ENCODE measurements at regions not wholly inside any gene's neighbourhood (a gene's known extent, or its start where the extent isn't known, plus 50 kb on each side); places are given as distances from the start of the nearest gene placed in this dataset.

DNA sequence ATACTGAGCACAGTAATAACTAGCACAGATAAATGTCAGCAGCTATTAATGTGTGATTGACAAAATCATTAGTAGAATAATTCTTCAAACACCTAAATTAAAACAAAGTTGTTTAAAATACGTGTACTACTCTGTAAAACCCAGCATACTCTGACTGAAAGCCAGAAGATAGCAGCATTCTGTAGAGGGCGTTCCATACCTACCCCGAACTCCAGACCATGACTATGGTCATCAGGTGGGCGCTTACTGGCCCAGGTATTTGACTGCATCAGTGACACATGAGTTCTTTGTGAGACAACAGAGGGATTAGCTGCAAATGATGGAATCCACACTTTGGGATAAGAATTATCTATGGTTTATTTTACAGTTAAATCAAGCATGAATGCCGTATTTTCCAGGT, 139.7 kb upstream of the POGK start:
- Mint-ChIP-seq H3K4me3 (no peak overlapping the region), H3K36me3 (ENCODE audit: low read depth) (no peaks in the 10 kb centered on the region), H3K4me1 (no peaks in the 10 kb centered on the region), H3K27me3 (ENCODE audit: low read depth, poor library complexity) (no peaks in the 10 kb centered on the region), H3K27ac (no peak overlapping the region), H3K9me3 (no peaks in the 10 kb centered on the region)
- TF ChIP-seq, protein P1, sequence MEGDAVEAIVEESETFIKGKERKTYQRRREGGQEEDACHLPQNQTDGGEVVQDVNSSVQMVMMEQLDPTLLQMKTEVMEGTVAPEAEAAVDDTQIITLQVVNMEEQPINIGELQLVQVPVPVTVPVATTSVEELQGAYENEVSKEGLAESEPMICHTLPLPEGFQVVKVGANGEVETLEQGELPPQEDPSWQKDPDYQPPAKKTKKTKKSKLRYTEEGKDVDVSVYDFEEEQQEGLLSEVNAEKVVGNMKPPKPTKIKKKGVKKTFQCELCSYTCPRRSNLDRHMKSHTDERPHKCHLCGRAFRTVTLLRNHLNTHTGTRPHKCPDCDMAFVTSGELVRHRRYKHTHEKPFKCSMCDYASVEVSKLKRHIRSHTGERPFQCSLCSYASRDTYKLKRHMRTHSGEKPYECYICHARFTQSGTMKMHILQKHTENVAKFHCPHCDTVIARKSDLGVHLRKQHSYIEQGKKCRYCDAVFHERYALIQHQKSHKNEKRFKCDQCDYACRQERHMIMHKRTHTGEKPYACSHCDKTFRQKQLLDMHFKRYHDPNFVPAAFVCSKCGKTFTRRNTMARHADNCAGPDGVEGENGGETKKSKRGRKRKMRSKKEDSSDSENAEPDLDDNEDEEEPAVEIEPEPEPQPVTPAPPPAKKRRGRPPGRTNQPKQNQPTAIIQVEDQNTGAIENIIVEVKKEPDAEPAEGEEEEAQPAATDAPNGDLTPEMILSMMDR (IDR thresholded peaks at IDR 0.05): no peak
- DNase-seq: no peak

DNA sequence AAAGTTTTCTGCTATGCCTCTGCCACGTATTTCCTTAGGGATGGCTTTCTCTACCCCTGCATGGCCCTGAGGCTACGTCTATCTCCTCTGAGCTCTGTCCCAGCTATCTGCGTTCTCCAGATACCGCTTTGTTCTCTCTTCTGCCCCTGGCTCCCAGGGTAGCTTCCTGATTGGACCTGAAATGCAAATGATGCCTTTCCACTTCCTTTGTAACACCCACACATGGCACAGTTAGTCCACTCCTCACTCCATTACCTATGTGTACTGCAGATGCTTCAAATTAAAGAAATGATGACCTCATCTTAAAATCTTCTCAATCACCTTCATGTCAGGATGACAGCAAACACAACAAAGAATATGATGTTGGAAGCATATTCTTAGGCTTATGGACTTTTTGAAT, 138.6 kb upstream of the POGK start:
- Mint-ChIP-seq H3K27ac (no peak overlapping the region), H3K4me1 (no peaks in the 10 kb centered on the region), H3K27me3 (ENCODE audit: low read depth, poor library complexity) (no peaks in the 10 kb centered on the region), H3K9me3 (no peaks in the 10 kb centered on the region), H3K4me3 (no peak overlapping the region), H3K36me3 (ENCODE audit: low read depth) (no peaks in the 10 kb centered on the region)
- no peak for DNase-seq
- TF ChIP-seq, protein P1 (IDR thresholded peaks at IDR 0.05): no peak

DNA sequence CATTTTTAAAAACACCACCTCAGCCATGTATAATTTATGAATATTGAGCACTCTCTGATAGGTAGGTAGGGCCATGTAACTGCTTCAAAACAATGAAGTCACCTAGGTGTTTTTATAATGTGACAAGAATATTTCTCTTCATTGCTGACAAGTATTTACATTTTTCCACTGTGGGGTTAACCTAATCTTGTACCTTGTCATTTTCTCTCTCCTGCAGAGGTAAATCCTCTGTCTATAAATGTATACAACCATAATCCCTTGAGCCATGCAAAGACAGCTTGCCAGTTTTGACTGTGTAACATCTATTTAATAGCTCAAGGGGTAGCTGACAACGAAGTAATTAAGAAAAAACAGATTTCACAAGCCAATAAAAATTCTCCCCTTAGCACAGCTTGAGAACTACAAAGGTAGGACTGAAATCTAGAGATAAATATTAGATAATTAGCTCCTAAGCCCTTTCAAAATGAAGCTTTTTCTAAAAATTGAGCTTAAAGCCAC, 137.6 kb upstream of the POGK start:
- Mint-ChIP-seq H3K4me1 (no peaks in the 10 kb centered on the region), H3K4me3 (no peak overlapping the region), H3K27me3 (ENCODE audit: low read depth, poor library complexity) (no peaks in the 10 kb centered on the region), H3K36me3 (ENCODE audit: low read depth) (no peaks in the 10 kb centered on the region), H3K27ac (no peak overlapping the region), H3K9me3 (no peaks in the 10 kb centered on the region)
- no peak for DNase-seq
- TF ChIP-seq, protein P1 (IDR thresholded peaks at IDR 0.05): no peak

DNA sequence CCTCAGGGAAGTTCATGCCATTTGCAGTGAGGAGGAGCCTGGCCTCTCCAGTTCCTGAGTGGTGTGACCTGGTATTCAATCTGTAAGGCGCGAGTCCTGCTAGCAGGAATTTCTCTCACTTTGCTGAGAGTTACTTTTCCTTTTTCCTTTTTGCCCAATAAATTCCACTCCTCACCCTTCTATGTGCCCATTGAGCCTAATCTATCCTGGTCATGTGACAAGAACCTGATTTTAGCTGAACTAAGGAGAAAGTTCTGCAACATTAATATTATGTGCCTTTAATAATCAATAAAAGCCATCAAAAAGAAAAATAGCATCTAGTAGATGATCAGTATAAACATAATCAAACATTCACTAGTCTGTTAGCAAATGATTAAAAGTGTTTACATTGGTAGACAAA, 136.1 kb upstream of the POGK start:
- TF ChIP-seq, protein P1 (IDR thresholded peaks at IDR 0.05): no peak
- Mint-ChIP-seq H3K27ac (no peak overlapping the region), H3K9me3 (no peaks in the 10 kb centered on the region), H3K4me1 (no peaks in the 10 kb centered on the region), H3K36me3 (ENCODE audit: low read depth) (no peaks in the 10 kb centered on the region), H3K27me3 (ENCODE audit: low read depth, poor library complexity) (no peaks in the 10 kb centered on the region), H3K4me3 (no peak overlapping the region)
- no peak for DNase-seq

DNA sequence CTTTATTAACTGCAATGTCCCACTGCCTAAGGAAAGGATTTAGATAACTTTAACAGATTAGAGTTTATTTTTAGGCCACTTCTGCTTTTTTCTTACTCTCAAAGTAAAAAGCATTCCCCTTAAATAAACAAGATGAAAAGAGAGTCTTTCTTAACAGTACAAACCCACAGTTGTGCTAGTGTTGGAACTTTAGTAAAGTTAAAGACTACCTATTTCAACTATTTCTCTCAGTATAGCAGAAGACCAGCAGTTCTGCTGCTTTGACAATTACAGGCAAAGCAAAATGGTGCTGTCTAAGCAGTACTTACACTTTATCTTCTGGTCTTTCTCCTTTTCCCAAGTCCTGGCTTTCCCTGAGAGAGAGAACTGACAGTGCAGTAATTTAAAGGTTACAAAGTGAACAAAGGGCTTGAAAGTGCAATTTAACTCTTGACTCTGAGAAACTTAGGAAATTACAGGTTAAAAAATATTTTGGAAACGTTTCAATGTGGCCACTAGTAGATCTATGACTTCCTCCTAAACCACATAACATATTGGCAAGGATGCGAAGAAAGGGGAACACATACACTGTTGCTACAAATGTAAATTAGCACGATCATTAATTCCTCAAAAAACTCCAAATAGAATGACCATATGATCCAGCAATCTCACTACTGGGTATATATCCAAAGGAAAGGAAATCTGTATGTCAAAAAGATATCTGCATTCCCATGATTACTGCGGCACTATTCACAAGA, 135.4 kb upstream of the POGK start:
- H3K27ac Mint-ChIP-seq: no peak overlapping the region
- no peaks in the 10 kb centered on the region for H3K9me3 Mint-ChIP-seq
- TF ChIP-seq, protein P1 (IDR thresholded peaks at IDR 0.05): no peak
- H3K36me3 Mint-ChIP-seq (ENCODE audit: low read depth): no peaks in the 10 kb centered on the region
- no peak overlapping the region for H3K4me3 Mint-ChIP-seq
- no peak for DNase-seq
- H3K4me1 Mint-ChIP-seq: no peaks in the 10 kb centered on the region
- H3K27me3 Mint-ChIP-seq (ENCODE audit: low read depth, poor library complexity): no peaks in the 10 kb centered on the region
